HepG2 (cell line): ENCODE measurements at regions not wholly inside any gene's neighbourhood (a gene's known extent, or its start where the extent isn't known, plus 50 kb on each side); places are given as distances from the start of the nearest gene placed in this dataset.

Experiments used
- ARHGAP35 ChIP-seq: sonication (generic); formaldehyde crosslinking; IDR thresholded peaks from 2 replicates; pipeline ENCODE4 v1.9.0; 2022; ENCODE audit warnings: mild to moderate bottlenecking, inconsistent platforms, moderate library complexity, missing genetic modification reagents, borderline replicate concordance
- CHCHD3 ChIP-seq: sonication (generic); formaldehyde crosslinking; IDR thresholded peaks from 2 replicates; pipeline ENCODE4 v1.8.0; 2022; ENCODE audit warnings: mild to moderate bottlenecking, missing genetic modification reagents, moderate library complexity
- JUN ChIP-seq: sonication (generic); formaldehyde crosslinking; IDR thresholded peaks from 2 replicates; pipeline ENCODE4 v1.4.0; 2020; ENCODE audit warnings: mild to moderate bottlenecking, missing genetic modification reagents
- PRDM10 ChIP-seq: sonication (generic); formaldehyde crosslinking; IDR thresholded peaks from 2 replicates; pipeline ENCODE4 v1.4.0; 2020; ENCODE audit warnings: low read depth, missing genetic modification reagents
- RAD21 ChIP-seq: fragments of 450-650 bp; formaldehyde crosslinking; IDR thresholded peaks from 2 replicates; pipeline ENCODE4 v1.5.0; 2020; ENCODE audit warnings: mild to moderate bottlenecking
- ZNF446 ChIP-seq: sonication (generic); formaldehyde crosslinking; IDR thresholded peaks from 2 replicates; pipeline ENCODE4 v1.5.0; 2020; ENCODE audit warnings: mild to moderate bottlenecking, missing genetic modification reagents
- ZNF737 ChIP-seq: sonication (generic); formaldehyde crosslinking; IDR thresholded peaks from 2 replicates; pipeline ENCODE4 v1.5.0; 2020; ENCODE audit warnings: missing genetic modification reagents, mild to moderate bottlenecking, borderline replicate concordance
- ZNF776 ChIP-seq: sonication (generic); formaldehyde crosslinking; IDR thresholded peaks from 2 replicates; pipeline ENCODE4 v1.4.0; 2020; ENCODE audit warnings: mild to moderate bottlenecking, missing genetic modification reagents
- TF ChIP-seq, protein P1 (sequence below): sonication (generic); formaldehyde crosslinking; IDR thresholded peaks from 2 replicates; pipeline ENCODE4 v1.4.0; 2020; ENCODE audit warnings: mild to moderate bottlenecking, missing genetic modification reagents
- TF ChIP-seq, protein P2 (sequence below): IDR thresholded peaks from 2 replicates; pipeline ENCODE4 v1.6.1; 2012; ENCODE audit warnings: inconsistent platforms

- TF ChIP-seq ZNF737 (CRISPR knock-in tag) (no peak), RAD21 (CRISPR knock-in tag) (no peak), ZNF446 (CRISPR knock-in tag) (no peak), ARHGAP35 (CRISPR knock-in tag) (no peak), CHCHD3 (CRISPR knock-in tag) (no peak), PRDM10 (CRISPR knock-in tag) (no peak), JUN (CRISPR knock-in tag) (no peak), ZNF776 (no peak)
- TF ChIP-seq, protein P1, sequence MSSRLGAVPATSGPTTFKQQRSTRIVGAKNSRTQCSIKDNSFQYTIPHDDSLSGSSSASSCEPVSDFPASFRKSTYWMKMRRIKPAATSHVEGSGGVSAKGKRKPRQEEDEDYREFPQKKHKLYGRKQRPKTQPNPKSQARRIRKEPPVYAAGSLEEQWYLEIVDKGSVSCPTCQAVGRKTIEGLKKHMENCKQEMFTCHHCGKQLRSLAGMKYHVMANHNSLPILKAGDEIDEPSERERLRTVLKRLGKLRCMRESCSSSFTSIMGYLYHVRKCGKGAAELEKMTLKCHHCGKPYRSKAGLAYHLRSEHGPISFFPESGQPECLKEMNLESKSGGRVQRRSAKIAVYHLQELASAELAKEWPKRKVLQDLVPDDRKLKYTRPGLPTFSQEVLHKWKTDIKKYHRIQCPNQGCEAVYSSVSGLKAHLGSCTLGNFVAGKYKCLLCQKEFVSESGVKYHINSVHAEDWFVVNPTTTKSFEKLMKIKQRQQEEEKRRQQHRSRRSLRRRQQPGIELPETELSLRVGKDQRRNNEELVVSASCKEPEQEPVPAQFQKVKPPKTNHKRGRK (CRISPR knock-in tag) = no peak
- TF ChIP-seq, protein P2, sequence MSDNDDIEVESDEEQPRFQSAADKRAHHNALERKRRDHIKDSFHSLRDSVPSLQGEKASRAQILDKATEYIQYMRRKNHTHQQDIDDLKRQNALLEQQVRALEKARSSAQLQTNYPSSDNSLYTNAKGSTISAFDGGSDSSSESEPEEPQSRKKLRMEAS = no peak
These were observed 235.8 kb upstream of the PFKP start for GRCh38 chr10:2831509-2831908.
